Spleen (tissue), 11 donors: ENCODE measurements at regions not wholly inside any gene's neighbourhood (a gene's known extent, or its start where the extent isn't known, plus 50 kb on each side); places are given as distances from the start of the nearest gene placed in this dataset.
A peak's percentile ranks its signal among the peaks of the same experiment; 100 is the strongest.

ENCODE experiments used
- DNase-seq: peaks from one replicate; pipeline ENCODE4 v3.0.0-alpha.2; 2020
- H3K27ac ChIP-seq, 8 donors: fragments of 200-600 bp; sonication (generic) in 7 of 8; 1 replicate in 4 of 8; 2 replicates in 4 of 8; pipeline versions ENCODE4 v1.5.0 to v1.8.0; 2016 to 2021; ENCODE audit warnings: inconsistent platforms in 4 of 8, mild to moderate bottlenecking in 4 of 8, moderate library complexity in 1 of 8
- H3K27me3 ChIP-seq, 7 donors: fragments of 200-600 bp; sonication (generic) in 6 of 7; replicated peaks in 1 of 7; 1 replicate in 4 of 7; 2 replicates in 3 of 7; pipeline versions ENCODE4 v1.5.0 to v1.8.0; 2016 to 2021; ENCODE audit warnings: inconsistent platforms in 3 of 7, mild to moderate bottlenecking in 1 of 7
- H3K36me3 ChIP-seq, 6 donors: fragments of 200-600 bp; sonication (generic) in 5 of 6; 1 replicate in 4 of 6; 2 replicates in 2 of 6; pipeline versions ENCODE4 v1.5.0 to v1.8.0; 2016 to 2021; ENCODE audit warnings: inconsistent platforms in 2 of 6
- H3K4me1 ChIP-seq, 6 donors: fragments of 200-600 bp; sonication (generic) in 5 of 6; 1 replicate in 3 of 6; 2 replicates in 3 of 6; pipeline versions ENCODE4 v1.5.0 to v1.8.0; 2016 to 2021; ENCODE audit warnings: inconsistent platforms in 3 of 6
- H3K4me3 ChIP-seq, 8 donors: fragments of 200-600 bp; sonication (generic) in 7 of 8; 1 replicate in 4 of 8; 2 replicates in 4 of 8; pipeline versions ENCODE4 v1.5.0 to v1.8.0; 2016 to 2021; ENCODE audit warnings: inconsistent platforms in 4 of 8, mild to moderate bottlenecking in 4 of 8, moderate library complexity in 2 of 8
- H3K9me3 ChIP-seq, 8 donors: fragments of 200-600 bp; sonication (generic) in 7 of 8; 1 replicate in 4 of 8; 2 replicates in 4 of 8; pipeline versions ENCODE4 v1.5.0 to v1.8.0; 2016 to 2021; ENCODE audit warnings: inconsistent platforms in 4 of 8
- POLR2A ChIP-seq, 3 donors: fragments of 450-650 bp; IDR thresholded peaks; one replicate each; pipeline ENCODE4 v1.5.1; 2017; ENCODE audit warnings: antibody characterized with exemption in 3 of 3, mild to moderate bottlenecking in 1 of 3
- POLR2AphosphoS5 ChIP-seq, 3 donors: sonication (generic); formaldehyde crosslinking; IDR thresholded peaks; one replicate each; pipeline ENCODE4 v1.5.1; 2017; ENCODE audit warnings: antibody characterized with exemption in 3 of 3
- WGBS, 5 donors: extraction: QIAGEN DNeasy Blood & Tissue Kit in 3 of 5; methylation state at CpG; one replicate each; pipeline versions ENCODE4 v1.1.5 to v1.1.7; 2013 to 2018; 5-methylcytosine and 5-hydroxymethylcytosine counted together
- intact Hi-C: fragments of 100-400 bp; cut with DNase I; formaldehyde crosslinking; loops from one replicate; pipeline ENCODE4 v1.15.0; 2023; ENCODE audit warnings: low total_unique reads
- TF ChIP-seq, protein P1 (sequence below), 11 experiments: fragments of 200-600 bp in 7 of 11; fragments of 450-650 bp in 4 of 11; sonication (generic) in 4 of 11; IDR thresholded peaks in 8 of 11; conservative IDR thresholded peaks in 3 of 11; 1 replicate in 7 of 11; 2 replicates in 4 of 11; pipeline versions ENCODE4 v1.4.0 to v1.8.0; 2016 to 2021; ENCODE audit warnings: antibody characterized with exemption in 11 of 11, inconsistent platforms in 4 of 11, mild to moderate bottlenecking in 1 of 11
- donor health status: healthy with polysubstance abuse.
- donor health status: DM: no; HTN: no; CAD: no; lungs with moderate emphysema.
- donor health status: DM: no; HTN: no; CAD: no.
- donor health status: Bipolar disorder and iron deficiency.
- donor health status: healthy.
- donor health status: DM: no; HTN: no; CAD: no.
- donor health status: DM: yes; HTN: yes; CAD: no.

DNA sequence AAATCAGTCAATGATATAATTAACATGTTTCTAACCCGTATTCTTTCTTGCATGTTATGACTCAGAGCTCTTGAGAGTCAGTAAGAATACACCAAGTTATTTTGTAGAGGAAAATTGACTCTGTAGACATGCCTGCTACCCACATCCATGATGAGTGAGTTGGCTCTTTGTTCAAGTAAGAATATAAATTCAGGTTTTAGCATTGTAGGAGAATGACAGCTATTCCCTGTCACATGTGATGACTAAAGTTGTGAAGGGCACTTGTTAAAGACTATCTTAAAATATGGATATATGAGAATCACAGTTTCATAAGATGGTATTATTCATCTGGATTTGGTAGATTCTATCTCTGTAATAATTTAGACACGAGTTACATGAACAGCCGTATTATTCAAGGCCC is 209.1 kb downstream of the CCDC59 start:
- peaks cover 0 to 20% (median 0%) of the 10 kb centered on the region in 8 donors for H3K9me3 ChIP-seq
- intact Hi-C loops = no loop called here
- TF ChIP-seq POLR2A (IDR thresholded peaks at IDR 0.05) (no peak), POLR2AphosphoS5 (IDR thresholded peaks at IDR 0.05) (no peak)
- TF ChIP-seq, protein P1, sequence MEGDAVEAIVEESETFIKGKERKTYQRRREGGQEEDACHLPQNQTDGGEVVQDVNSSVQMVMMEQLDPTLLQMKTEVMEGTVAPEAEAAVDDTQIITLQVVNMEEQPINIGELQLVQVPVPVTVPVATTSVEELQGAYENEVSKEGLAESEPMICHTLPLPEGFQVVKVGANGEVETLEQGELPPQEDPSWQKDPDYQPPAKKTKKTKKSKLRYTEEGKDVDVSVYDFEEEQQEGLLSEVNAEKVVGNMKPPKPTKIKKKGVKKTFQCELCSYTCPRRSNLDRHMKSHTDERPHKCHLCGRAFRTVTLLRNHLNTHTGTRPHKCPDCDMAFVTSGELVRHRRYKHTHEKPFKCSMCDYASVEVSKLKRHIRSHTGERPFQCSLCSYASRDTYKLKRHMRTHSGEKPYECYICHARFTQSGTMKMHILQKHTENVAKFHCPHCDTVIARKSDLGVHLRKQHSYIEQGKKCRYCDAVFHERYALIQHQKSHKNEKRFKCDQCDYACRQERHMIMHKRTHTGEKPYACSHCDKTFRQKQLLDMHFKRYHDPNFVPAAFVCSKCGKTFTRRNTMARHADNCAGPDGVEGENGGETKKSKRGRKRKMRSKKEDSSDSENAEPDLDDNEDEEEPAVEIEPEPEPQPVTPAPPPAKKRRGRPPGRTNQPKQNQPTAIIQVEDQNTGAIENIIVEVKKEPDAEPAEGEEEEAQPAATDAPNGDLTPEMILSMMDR (IDR thresholded peaks at IDR 0.05 in 8 of 11, conservative IDR thresholded peaks at IDR 0.05 in 3 of 11) = no peak
- H3K27me3 ChIP-seq = no peaks in the 10 kb centered on the region
- no peak for DNase-seq
- no peak overlapping the region for H3K27ac ChIP-seq
- 65 to 80% (median 72%) methylated on average over 3 of the region's 3 CpGs for WGBS, 5 donors
- no peaks in the 10 kb centered on the region for H3K4me1 ChIP-seq
- H3K36me3 ChIP-seq = no peaks in the 10 kb centered on the region
- H3K4me3 ChIP-seq = no peak overlapping the region

DNA sequence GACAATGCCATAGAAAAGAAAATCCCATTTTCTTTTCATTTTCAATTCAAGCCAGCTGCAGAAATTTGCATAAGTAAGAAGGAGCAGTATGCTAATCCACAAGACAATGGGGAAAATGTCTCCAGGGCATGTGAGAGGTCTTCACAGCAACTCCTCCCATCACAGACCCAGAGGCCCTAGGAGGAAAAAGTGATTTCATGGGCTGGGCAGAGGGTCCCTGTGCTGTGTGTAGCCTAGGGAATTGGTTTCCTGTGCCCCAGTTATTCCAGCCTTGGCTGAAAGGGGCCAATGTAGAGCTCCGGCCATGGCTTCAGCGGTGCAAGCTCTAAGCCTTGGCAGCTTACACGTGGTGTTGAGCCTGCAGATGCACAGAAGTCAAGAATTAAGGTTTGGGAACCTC is 211.4 kb downstream of the CCDC59 start:
- intact Hi-C loops = no loop called here
- peak; percentile 31 for DNase-seq

DNA sequence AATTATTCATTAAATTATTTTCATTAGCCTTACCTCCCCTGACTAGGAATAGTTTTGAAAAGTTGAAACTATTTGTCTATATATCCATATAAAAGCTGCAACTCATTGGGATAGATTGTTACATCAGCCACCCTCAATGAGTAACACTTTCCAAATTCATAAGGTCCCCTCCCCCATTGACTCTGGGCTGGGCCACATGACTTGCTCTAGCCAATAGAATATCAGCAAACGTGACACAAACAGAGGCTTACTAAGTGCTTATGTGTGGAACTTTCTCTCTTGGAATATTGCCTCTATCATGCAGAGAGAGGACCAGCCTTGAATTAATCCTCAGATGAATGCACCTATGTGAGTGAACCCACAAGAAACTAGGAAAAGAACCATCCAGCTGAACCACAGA is 213.7 kb downstream of the CCDC59 start:
- Histone ChIP-seq H3K27me3 (no peaks in the 10 kb centered on the region), H3K9me3 (peaks cover 0 to 20% (median 0%) of the 10 kb centered on the region in 8 donors), H3K4me1 (no peaks in the 10 kb centered on the region), H3K36me3 (no peaks in the 10 kb centered on the region), H3K4me3 (no peak overlapping the region), H3K27ac (no peak overlapping the region)
- intact Hi-C loops = no loop called here
- TF ChIP-seq, protein P1 (IDR thresholded peaks at IDR 0.05 in 8 of 11, conservative IDR thresholded peaks at IDR 0.05 in 3 of 11) = no peak
- TF ChIP-seq POLR2AphosphoS5 (IDR thresholded peaks at IDR 0.05) (no peak), POLR2A (IDR thresholded peaks at IDR 0.05) (no peak)
- no peak for DNase-seq
- 50 to 79% (median 65%) methylated on average over 1 of the region's 1 CpG for WGBS, 5 donors

More for the DNA sequence above, 211.4 kb downstream of the CCDC59 start:
- 55 to 76% (median 74%) methylated on average over 3 of the region's 3 CpGs for WGBS, 5 donors
- Histone ChIP-seq H3K9me3 (peaks cover 0 to 20% (median 0%) of the 10 kb centered on the region in 8 donors), H3K27ac (no peak overlapping the region), H3K36me3 (no peaks in the 10 kb centered on the region), H3K4me1 (no peaks in the 10 kb centered on the region), H3K27me3 (no peaks in the 10 kb centered on the region), H3K4me3 (no peak overlapping the region)
- no peak for TF ChIP-seq POLR2AphosphoS5 (IDR thresholded peaks at IDR 0.05)
- TF ChIP-seq POLR2A (IDR thresholded peaks at IDR 0.05) = no peak
- TF ChIP-seq, protein P1 (IDR thresholded peaks at IDR 0.05 in 8 of 11, conservative IDR thresholded peaks at IDR 0.05 in 3 of 11) = no peak

DNA sequence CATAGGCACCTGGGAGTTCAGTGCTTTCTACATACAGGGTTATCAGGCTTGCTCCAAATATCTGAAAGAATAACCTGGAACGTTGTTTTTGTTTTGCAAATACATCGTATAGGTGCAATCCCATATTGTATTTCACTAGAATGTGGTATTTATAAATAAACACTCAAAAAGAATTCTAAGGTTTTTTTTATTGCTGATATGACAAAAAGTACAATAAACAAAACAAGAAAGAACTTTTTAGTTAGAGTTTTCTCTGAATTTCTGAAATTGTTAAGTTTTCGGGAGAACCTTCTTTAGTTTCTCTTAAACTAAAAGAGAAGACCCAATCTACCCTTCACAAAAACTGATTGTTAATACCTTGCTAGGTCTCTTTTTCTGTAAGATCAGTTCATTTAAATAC is 225.8 kb downstream of the CCDC59 start:
- TF ChIP-seq, protein P1 (IDR thresholded peaks at IDR 0.05 in 8 of 11, conservative IDR thresholded peaks at IDR 0.05 in 3 of 11) = no peak
- TF ChIP-seq POLR2AphosphoS5 (IDR thresholded peaks at IDR 0.05) (no peak), POLR2A (IDR thresholded peaks at IDR 0.05) (no peak)
- 86 to 96% (median 88%) methylated on average over 3 of the region's 3 CpGs for WGBS, 5 donors
- DNase-seq = no peak
- no peaks in the 10 kb centered on the region for H3K27me3 ChIP-seq
- no peaks in the 10 kb centered on the region for H3K4me1 ChIP-seq
- H3K27ac ChIP-seq = no peak overlapping the region
- H3K36me3 ChIP-seq = no peaks in the 10 kb centered on the region
- no peak overlapping the region for H3K4me3 ChIP-seq
- intact Hi-C loops = no loop called here
- H3K9me3 ChIP-seq = peaks cover 0 to 13% (median 6%) of the 10 kb centered on the region in 8 donors
